ENCODE measurements at regions not wholly inside any gene's neighbourhood (a gene's known extent, or its start where the extent isn't known, plus 50 kb on each side); places are given as distances from the start of the nearest gene placed in this dataset.

GRCh38 chr7:437329-438251, 82.1 kb downstream of the PDGFA start (continued):
- TF ChIP-seq SMAD1 (IDR thresholded peaks at IDR 0.05; ENCODE audit: low read depth, partially characterized antibody) (no peak), EGR1 (IDR thresholded peaks at IDR 0.05; ENCODE audit: borderline replicate concordance in 1 of 2, low read depth in 2 of 2, low read length in 2 of 2) (no peak), RAD51 (IDR thresholded peaks at IDR 0.05) (no peak), FOS (IDR thresholded peaks at IDR 0.05; ENCODE audit: borderline replicate concordance, extremely low read depth, insufficient read length) (no peak), RELA (IDR thresholded peaks at IDR 0.05; ENCODE audit: borderline replicate concordance, partially characterized antibody) (no peak), CHD4 (IDR thresholded peaks at IDR 0.05) (no peak), SRF (IDR thresholded peaks at IDR 0.05; ENCODE audit: low read depth in 2 of 2, low read length in 2 of 2) (no peak)
- TF ChIP-seq, protein P1, sequence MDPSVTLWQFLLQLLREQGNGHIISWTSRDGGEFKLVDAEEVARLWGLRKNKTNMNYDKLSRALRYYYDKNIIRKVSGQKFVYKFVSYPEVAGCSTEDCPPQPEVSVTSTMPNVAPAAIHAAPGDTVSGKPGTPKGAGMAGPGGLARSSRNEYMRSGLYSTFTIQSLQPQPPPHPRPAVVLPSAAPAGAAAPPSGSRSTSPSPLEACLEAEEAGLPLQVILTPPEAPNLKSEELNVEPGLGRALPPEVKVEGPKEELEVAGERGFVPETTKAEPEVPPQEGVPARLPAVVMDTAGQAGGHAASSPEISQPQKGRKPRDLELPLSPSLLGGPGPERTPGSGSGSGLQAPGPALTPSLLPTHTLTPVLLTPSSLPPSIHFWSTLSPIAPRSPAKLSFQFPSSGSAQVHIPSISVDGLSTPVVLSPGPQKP (IDR thresholded peaks at IDR 0.05; ENCODE audit: low read depth, low read length) = no peak

GRCh38 chr7:438361-438760, 81.3 kb downstream of the PDGFA start:
- DNase-seq (ENCODE audit: low read depth, low spot score) (no peak), FAIRE-seq (no peak), ATAC-seq (no peak)
- RAD21 ChIA-PET (ENCODE audit: unreplicated experiment) = interaction anchor here (0.5 kb wide), 1 partner anchor 83 kb away, joined by 3 read pairs; no protein-coding TSS in a partner anchor
- POLR2A ChIA-PET = no interaction called here
- WGBS (ENCODE audit: insufficient coverage, insufficient replicate concordance, low lambda C conversion rate, missing lambda C conversion rate) = 47% methylated on average over 7 of the region's 7 CpGs
- SMC1A ChIA-PET (ENCODE audit: uncharacterized antibody, unreplicated experiment) = interaction anchor here (0.9 kb wide), 1 partner anchor 76 kb away, joined by 3 read pairs; no protein-coding TSS in a partner anchor
- H3K9me3 ChIP-seq (replicated peaks; ENCODE audit: control insufficient read depth, insufficient read depth, low read length) = no peaks in the 10 kb centered on the region; the same call in 2 of the 3 replicates
- in situ Hi-C loops (cut with MboI) (no loop called here), intact Hi-C loops (cut with micrococcal nuclease; ENCODE audit: unreplicated experiment) (no loop called here)
- H3K4me1 ChIP-seq (ENCODE audit: control insufficient read depth, insufficient read depth, low read length) = no peaks in the 10 kb centered on the region
- no peaks in the 10 kb centered on the region for H4K20me1 ChIP-seq (ENCODE audit: control insufficient read depth, insufficient read depth)
- CTCF ChIA-PET = interaction anchor here (1.0 kb wide), 1 partner anchor 118 kb away, joined by 4 read pairs; no protein-coding TSS in a partner anchor
- no peaks in the 10 kb centered on the region for H3K79me2 ChIP-seq (ENCODE audit: control insufficient read depth, insufficient read depth, low read length)
- H3K9ac ChIP-seq (ENCODE audit: control insufficient read depth, insufficient read depth, low read length) = no peak overlapping the region
- H3K27ac ChIP-seq (ENCODE audit: control insufficient read depth, insufficient read depth) = no peak overlapping the region
- no peaks in the 10 kb centered on the region for H3K27me3 ChIP-seq (replicated peaks in 1 of 2; ENCODE audit: control insufficient read depth in 2 of 2, insufficient read depth in 2 of 2, low read length in 1 of 2)
- no TSS peak for BruUV-seq (replicated peaks)
- H3K4me2 ChIP-seq (ENCODE audit: control insufficient read depth, insufficient read depth) = no peak overlapping the region
- H3K4me3 ChIP-seq = no peak overlapping the region
- no peak overlapping the region for H2AFZ ChIP-seq (ENCODE audit: control insufficient read depth, low read depth, low read length)
- no peaks in the 10 kb centered on the region for H3K36me3 ChIP-seq (ENCODE audit: control insufficient read depth in 2 of 2, insufficient read depth in 2 of 2, low read length in 1 of 2)
- TF ChIP-seq YY1 (IDR thresholded peaks at IDR 0.05; ENCODE audit: low read depth, low read length) (no peak), DPF2 (IDR thresholded peaks at IDR 0.05) (no peak), ZNF687 (IDR thresholded peaks at IDR 0.05) (no peak), JUNB (IDR thresholded peaks at IDR 0.05) (no peak), NFIC (IDR thresholded peaks at IDR 0.05; ENCODE audit: low read depth, low read length) (no peak), TARDBP (IDR thresholded peaks at IDR 0.05; ENCODE audit: borderline replicate concordance) (no peak)
- TF ChIP-seq, protein P2, sequence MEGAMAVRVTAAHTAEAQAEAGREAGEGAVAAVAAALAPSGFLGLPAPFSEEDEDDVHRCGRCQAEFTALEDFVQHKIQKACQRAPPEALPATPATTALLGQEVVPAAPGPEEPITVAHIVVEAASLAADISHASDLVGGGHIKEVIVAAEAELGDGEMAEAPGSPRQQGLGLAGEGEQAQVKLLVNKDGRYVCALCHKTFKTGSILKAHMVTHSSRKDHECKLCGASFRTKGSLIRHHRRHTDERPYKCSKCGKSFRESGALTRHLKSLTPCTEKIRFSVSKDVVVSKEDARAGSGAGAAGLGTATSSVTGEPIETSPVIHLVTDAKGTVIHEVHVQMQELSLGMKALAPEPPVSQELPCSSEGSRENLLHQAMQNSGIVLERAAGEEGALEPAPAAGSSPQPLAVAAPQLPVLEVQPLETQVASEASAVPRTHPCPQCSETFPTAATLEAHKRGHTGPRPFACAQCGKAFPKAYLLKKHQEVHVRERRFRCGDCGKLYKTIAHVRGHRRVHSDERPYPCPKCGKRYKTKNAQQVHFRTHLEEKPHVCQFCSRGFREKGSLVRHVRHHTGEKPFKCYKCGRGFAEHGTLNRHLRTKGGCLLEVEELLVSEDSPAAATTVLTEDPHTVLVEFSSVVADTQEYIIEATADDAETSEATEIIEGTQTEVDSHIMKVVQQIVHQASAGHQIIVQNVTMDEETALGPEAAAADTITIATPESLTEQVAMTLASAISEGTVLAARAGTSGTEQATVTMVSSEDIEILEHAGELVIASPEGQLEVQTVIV (IDR thresholded peaks at IDR 0.05; ENCODE audit: borderline replicate concordance, partially characterized antibody) = no peak

All from GM12878 (cell line).